Neuron (in vitro differentiated cells): ENCODE measurements at regions not wholly inside any gene's neighbourhood (a gene's known extent, or its start where the extent isn't known, plus 50 kb on each side); places are given as distances from the start of the nearest gene placed in this dataset.

ENCODE experiments used
- H2AFZ ChIP-seq: one replicate; pipeline ENCODE4 v1.6.1; 2013; ENCODE audit warnings: low read depth, mild to moderate bottlenecking, inconsistent platforms, low read length, moderate library complexity
- H3K27me3 ChIP-seq: one replicate; pipeline ENCODE4 v1.6.1; 2013; ENCODE audit warnings: low read length; ENCODE audit not compliant: insufficient read depth
- H3K36me3 ChIP-seq: one replicate; pipeline ENCODE4 v1.6.1; 2013; ENCODE audit warnings: low read length; ENCODE audit not compliant: insufficient read depth
- H3K4me1 ChIP-seq: one replicate; pipeline ENCODE4 v1.6.1; 2013; ENCODE audit warnings: low read length; ENCODE audit not compliant: insufficient read depth
- H3K4me3 ChIP-seq: 2 replicates; pipeline ENCODE4 v1.5.1; 2013; ENCODE audit warnings: mild to moderate bottlenecking, low read length, moderate library complexity
- H3K9me3 ChIP-seq: one replicate; pipeline ENCODE4 v1.6.1; 2013; ENCODE audit warnings: low read length

- H3K4me3 ChIP-seq = no peak overlapping the region
- H3K9me3 ChIP-seq = no peaks in the 10 kb centered on the region
- no peaks in the 10 kb centered on the region for H3K27me3 ChIP-seq
- H3K4me1 ChIP-seq = no peaks in the 10 kb centered on the region
- no peak overlapping the region for H2AFZ ChIP-seq
- no peaks in the 10 kb centered on the region for H3K36me3 ChIP-seq
Observed at GRCh38 chr13:39867807-39868206, 212.3 kb downstream of the COG6 start.

DNA sequence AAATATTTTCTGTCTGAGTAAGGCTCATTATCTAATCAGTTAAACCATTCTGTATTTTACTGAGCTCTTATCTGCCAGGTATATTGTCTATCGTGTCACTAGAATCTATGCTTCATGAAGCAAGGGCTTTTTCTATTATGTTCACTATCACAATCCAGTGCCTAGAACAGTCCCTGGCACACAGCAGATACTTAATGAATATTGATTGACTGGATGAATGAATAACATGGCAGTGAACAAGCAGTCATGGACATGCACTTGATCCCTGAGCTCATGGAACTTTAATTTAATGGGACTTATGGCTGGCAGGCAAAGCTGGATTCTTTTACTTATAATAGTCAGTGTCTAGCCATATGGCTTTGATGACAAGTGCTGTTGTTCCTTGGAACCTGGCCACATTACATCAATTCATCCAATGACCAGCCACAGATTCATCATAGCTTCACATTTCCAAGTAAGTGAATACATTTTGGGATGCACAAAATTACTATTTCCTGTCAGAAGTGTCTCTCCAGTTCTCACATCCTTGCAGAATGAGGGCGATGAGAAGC is 214.8 kb downstream of the COG6 start:
- no peaks in the 10 kb centered on the region for H3K36me3 ChIP-seq

DNA sequence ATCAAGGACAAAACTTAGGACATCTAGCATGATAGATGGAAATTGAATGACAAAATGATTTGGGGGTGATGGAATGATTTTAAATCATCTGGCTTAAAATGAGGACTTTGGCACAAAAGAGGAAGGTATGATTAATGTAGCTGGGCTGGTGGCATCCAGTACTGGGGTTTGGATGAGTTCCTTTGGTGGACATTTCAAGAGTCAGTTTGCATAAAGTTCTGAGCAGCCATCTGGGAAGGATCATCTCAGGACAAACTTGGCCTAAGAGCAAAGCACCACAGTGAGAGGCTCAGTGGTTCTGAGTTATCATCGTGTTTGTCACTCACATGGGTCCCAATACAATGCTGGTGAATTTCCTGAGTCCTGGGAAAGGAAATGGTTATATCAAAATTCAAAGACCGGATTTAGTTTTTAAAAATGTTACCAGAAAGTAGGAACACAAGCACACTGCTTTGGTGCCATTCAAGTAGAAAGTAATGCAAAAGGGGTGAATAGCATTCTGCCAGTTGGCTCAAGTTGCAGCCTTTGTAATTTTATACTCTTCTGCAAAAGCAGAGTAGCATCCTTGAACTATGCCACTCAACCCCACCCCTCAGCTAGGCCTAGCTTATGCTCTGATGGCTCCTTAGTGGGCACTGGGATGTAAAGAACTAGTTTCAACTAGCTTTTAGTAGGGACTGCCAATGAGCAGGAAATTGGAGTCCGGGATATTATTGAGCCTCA is 219.0 kb downstream of the COG6 start:
- H3K4me1 ChIP-seq = peaks cover 11% of the 10 kb centered on the region
- no peaks in the 10 kb centered on the region for H3K36me3 ChIP-seq
- no peak overlapping the region for H3K4me3 ChIP-seq

More for the DNA sequence above, 214.8 kb downstream of the COG6 start:
- Histone ChIP-seq H2AFZ (no peak overlapping the region), H3K27me3 (no peaks in the 10 kb centered on the region), H3K4me3 (no peak overlapping the region), H3K4me1 (peaks cover 2% of the 10 kb centered on the region), H3K9me3 (no peaks in the 10 kb centered on the region)

DNA sequence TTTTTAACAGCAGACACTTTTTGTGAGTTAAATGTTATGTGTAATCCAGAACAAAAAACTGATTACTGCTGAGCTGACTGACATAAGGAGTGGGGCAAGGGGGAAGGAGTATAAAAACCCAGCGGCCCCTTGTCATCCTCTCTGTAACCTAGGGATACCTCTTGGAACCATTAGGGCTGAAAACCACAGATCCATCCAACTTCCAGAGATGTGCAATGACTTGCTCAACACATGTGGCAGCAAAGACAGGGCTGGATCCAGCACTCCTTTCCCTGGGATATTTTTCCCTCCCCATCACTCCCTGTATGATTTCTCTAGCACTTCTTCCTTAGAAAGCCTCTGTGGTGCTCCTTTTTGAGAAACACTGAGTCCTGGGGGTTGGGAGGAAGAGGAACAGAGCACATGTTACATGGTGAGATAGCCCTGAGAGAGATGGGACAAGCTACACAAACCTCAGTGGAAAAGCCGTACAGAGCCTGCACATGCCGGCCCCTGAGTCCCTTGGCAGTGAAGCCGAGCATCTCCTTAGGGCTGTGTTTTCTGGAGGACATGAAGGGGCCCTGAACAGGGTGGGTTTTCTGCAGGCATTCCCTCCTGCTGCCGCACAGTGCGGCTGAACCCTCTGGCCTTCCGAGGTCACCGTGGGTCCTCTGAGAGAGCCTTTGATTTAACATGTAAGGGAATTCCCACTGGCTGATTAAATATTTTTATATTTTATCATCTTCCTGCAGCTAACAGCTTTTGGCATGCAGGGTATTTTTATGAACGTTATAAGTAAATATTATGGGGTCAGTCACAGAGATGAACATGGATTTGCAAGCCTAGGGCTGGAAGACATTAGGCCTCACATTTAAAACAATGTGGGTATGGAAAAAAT is 219.9 kb downstream of the COG6 start:
- Histone ChIP-seq H2AFZ (no peak overlapping the region), H3K27me3 (no peaks in the 10 kb centered on the region), H3K36me3 (no peaks in the 10 kb centered on the region), H3K4me1 (peaks cover 18% of the 10 kb centered on the region), H3K9me3 (no peaks in the 10 kb centered on the region), H3K4me3 (no peak overlapping the region)

More for the DNA sequence above, 219.0 kb downstream of the COG6 start:
- Histone ChIP-seq H3K27me3 (no peaks in the 10 kb centered on the region), H3K9me3 (no peaks in the 10 kb centered on the region), H2AFZ (no peak overlapping the region)

GRCh38 chr13:39876258-39876657 is 220.8 kb downstream of the COG6 start:
- H3K36me3 ChIP-seq = no peaks in the 10 kb centered on the region
- no peaks in the 10 kb centered on the region for H3K27me3 ChIP-seq
- peaks cover 20% of the 10 kb centered on the region for H3K4me1 ChIP-seq
- H3K9me3 ChIP-seq = no peaks in the 10 kb centered on the region
- H2AFZ ChIP-seq = no peak overlapping the region
- H3K4me3 ChIP-seq = no peak overlapping the region

DNA sequence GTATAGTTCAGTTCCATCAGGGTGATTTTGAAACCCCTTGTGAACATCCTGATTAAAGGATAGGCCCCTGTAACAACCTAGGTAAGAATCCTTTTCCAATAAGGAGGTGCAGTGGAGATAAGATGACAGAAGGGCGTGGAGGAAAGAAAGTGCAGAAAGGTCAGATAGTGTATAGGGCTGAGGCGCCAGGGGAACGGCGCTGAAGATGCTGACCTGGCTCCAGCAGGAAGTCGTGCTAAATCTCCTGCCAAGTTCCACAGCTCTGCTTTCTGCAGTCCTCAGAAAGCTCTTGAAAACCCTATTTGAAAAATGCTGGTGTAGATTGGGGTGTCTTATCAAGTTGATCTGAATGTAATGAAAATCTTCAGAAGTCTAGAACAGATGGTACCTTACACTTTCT is 221.7 kb downstream of the COG6 start:
- H3K27me3 ChIP-seq = no peaks in the 10 kb centered on the region
- H3K9me3 ChIP-seq = no peaks in the 10 kb centered on the region
- H2AFZ ChIP-seq = no peak overlapping the region
- no peaks in the 10 kb centered on the region for H3K36me3 ChIP-seq
- no peak overlapping the region for H3K4me3 ChIP-seq
- peaks cover 20% of the 10 kb centered on the region for H3K4me1 ChIP-seq

DNA sequence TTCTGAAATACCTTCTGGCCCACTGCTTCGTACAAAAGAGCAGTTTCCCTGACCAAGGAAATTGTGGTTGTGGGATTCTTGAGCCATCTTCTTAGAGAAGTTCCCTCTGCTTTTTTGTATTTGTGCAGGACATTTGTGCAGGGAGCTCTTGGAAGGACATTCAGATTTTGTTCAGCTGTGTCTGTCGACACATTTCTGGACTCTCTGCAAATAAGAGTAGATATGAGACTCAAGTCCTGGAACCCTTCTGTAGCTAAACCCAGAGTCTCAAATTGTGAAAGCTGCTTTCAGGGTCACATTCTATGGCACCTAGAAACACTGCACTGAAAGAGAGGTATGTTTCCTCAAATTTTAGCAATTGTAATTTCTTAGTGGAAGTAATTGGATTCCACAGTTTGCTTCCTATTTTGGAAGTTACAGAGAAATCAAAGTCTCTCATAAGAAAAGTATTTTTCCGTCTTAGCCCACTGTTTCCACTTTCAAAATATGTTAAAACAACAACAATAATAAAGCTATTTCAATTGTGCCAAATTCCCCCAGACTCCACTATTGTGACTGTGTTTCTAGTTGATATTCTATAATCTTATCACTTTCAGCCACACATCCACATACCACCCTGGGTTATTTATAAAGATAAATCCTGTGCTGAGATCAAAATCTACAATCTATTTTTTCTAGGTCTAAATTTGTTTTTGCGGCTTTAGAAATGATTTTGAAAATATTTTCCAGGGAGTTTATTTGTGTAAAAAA is 224.0 kb downstream of the COG6 start:
- H3K9me3 ChIP-seq = peaks cover 1% of the 10 kb centered on the region

DNA sequence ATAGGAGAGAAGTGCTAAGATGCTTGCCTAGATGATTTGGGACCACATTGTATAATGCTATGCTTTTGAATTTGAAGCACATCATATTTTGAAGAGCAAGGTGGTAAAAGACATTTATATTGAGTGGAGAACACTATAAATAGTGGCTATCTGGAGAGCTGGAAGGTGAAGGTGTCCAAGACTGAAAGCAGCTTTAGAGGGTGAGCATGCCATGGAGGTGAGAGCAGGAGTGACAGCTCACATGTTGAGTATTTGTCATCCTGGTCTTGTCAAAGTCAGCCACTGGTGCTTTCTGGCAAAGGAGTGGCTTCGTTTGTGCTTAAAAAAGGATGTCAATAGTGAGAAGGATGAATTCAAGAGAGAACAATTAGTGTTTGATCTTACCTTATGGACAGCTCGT is 225.9 kb downstream of the COG6 start:
- peaks cover 15% of the 10 kb centered on the region for H3K4me1 ChIP-seq
- peaks cover 1% of the 10 kb centered on the region for H3K9me3 ChIP-seq
- H3K27me3 ChIP-seq = no peaks in the 10 kb centered on the region
- H3K4me3 ChIP-seq = no peak overlapping the region
- no peaks in the 10 kb centered on the region for H3K36me3 ChIP-seq
- no peak overlapping the region for H2AFZ ChIP-seq

More for the DNA sequence above, 224.0 kb downstream of the COG6 start:
- no peaks in the 10 kb centered on the region for H3K27me3 ChIP-seq
- no peak overlapping the region for H3K4me3 ChIP-seq
- no peaks in the 10 kb centered on the region for H3K36me3 ChIP-seq
- no peak overlapping the region for H2AFZ ChIP-seq
- peaks cover 20% of the 10 kb centered on the region for H3K4me1 ChIP-seq

GRCh38 chr13:39881887-39882286 is 226.4 kb downstream of the COG6 start:
- Histone ChIP-seq H3K9me3 (peaks cover 1% of the 10 kb centered on the region), H3K4me3 (no peak overlapping the region), H3K4me1 (peaks cover 15% of the 10 kb centered on the region), H2AFZ (no peak overlapping the region), H3K27me3 (no peaks in the 10 kb centered on the region), H3K36me3 (no peaks in the 10 kb centered on the region)

- H2AFZ ChIP-seq = no peak overlapping the region
- H3K9me3 ChIP-seq = peaks cover 1% of the 10 kb centered on the region
- H3K27me3 ChIP-seq = no peaks in the 10 kb centered on the region
- no peaks in the 10 kb centered on the region for H3K36me3 ChIP-seq
- H3K4me1 ChIP-seq = peaks cover 12% of the 10 kb centered on the region
- no peak overlapping the region for H3K4me3 ChIP-seq
Observed at GRCh38 chr13:39884166-39884565, 228.7 kb downstream of the COG6 start.

DNA sequence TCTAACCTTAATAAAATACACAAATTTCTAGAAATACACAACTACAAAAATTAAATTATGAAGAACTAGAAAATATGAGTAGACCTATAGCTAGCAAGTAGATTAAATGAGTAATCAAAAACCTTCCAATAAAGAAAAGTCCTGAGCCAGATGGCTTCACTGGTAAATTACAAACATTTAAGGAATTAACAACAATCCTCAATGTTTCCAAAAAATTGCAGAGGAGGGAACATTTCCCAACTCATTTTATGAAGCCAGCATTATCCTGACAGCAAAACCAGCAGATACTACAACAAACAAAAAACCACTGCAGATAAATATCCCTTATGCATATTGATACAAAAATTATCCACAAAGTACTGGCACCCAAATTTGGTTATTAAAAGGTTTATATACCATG is 230.9 kb downstream of the COG6 start:
- no peak overlapping the region for H3K4me3 ChIP-seq
- no peaks in the 10 kb centered on the region for H3K36me3 ChIP-seq
- H2AFZ ChIP-seq = no peak overlapping the region
- peaks cover 1% of the 10 kb centered on the region for H3K9me3 ChIP-seq
- H3K27me3 ChIP-seq = no peaks in the 10 kb centered on the region
- no peaks in the 10 kb centered on the region for H3K4me1 ChIP-seq

GRCh38 chr13:39887387-39887786 is 231.9 kb downstream of the COG6 start:
- H3K4me3 ChIP-seq = no peak overlapping the region
- H3K4me1 ChIP-seq = no peaks in the 10 kb centered on the region
- no peaks in the 10 kb centered on the region for H3K27me3 ChIP-seq
- no peak overlapping the region for H2AFZ ChIP-seq
- H3K9me3 ChIP-seq = peaks cover 1% of the 10 kb centered on the region
- H3K36me3 ChIP-seq = no peaks in the 10 kb centered on the region
